NB4 (cell line): ENCODE measurements at regions not wholly inside any gene's neighbourhood (a gene's known extent, or its start where the extent isn't known, plus 50 kb on each side); places are given as distances from the start of the nearest gene placed in this dataset.

Experiments
- DNase-seq: peaks from one replicate; pipeline ENCODE4 v3.0.0; 2010; ENCODE audit warnings: low read depth
- H3K4me3 ChIP-seq: one replicate; pipeline ENCODE4 v1.5.1; 2011; ENCODE audit warnings: mild to moderate bottlenecking, low read depth, low read length, moderate library complexity
- MYC ChIP-seq: IDR thresholded peaks from 2 replicates; pipeline ENCODE4 v1.6.1; 2011; ENCODE audit warnings: low read depth, low read length
- POLR2A ChIP-seq: IDR thresholded peaks from 2 replicates; pipeline ENCODE4 v1.6.1; 2011; ENCODE audit warnings: mild to moderate bottlenecking; ENCODE audit not compliant: insufficient read length; ENCODE audit errors: extremely low read depth
- TF ChIP-seq, protein P1 (sequence below): IDR thresholded peaks from one replicate; pipeline ENCODE4 v1.5.1; 2012; ENCODE audit warnings: low read depth, low read length
- TF ChIP-seq, protein P2 (sequence below): IDR thresholded peaks from 2 replicates; pipeline ENCODE4 v1.6.1; 2011; ENCODE audit warnings: low read depth, low read length

DNA sequence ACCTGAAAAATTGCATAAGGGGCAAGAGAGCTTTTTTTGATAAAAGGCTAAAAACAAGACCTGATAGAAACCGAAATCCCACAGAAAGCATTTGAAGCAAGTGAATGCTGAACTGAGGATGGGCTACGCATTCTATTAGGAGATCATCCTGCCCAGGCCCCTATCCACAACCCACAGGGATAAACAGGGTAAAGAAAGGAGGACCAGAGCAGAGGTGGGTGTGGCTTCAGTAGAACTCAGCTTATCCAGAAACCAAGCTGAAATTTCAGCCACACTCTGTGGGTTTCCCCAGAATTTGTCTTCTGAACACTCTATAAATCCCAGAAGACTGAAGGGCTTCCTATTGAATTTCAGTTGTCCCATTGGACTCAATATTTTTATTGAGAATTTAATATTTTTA lies 195.1 kb downstream of the ETS1 start:
- no peak for DNase-seq
- H3K4me3 ChIP-seq: no peak overlapping the region
- TF ChIP-seq MYC (no peak), POLR2A (no peak)
- TF ChIP-seq, protein P1, sequence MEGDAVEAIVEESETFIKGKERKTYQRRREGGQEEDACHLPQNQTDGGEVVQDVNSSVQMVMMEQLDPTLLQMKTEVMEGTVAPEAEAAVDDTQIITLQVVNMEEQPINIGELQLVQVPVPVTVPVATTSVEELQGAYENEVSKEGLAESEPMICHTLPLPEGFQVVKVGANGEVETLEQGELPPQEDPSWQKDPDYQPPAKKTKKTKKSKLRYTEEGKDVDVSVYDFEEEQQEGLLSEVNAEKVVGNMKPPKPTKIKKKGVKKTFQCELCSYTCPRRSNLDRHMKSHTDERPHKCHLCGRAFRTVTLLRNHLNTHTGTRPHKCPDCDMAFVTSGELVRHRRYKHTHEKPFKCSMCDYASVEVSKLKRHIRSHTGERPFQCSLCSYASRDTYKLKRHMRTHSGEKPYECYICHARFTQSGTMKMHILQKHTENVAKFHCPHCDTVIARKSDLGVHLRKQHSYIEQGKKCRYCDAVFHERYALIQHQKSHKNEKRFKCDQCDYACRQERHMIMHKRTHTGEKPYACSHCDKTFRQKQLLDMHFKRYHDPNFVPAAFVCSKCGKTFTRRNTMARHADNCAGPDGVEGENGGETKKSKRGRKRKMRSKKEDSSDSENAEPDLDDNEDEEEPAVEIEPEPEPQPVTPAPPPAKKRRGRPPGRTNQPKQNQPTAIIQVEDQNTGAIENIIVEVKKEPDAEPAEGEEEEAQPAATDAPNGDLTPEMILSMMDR: no peak
- TF ChIP-seq, protein P2, sequence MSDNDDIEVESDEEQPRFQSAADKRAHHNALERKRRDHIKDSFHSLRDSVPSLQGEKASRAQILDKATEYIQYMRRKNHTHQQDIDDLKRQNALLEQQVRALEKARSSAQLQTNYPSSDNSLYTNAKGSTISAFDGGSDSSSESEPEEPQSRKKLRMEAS: no peak

DNA sequence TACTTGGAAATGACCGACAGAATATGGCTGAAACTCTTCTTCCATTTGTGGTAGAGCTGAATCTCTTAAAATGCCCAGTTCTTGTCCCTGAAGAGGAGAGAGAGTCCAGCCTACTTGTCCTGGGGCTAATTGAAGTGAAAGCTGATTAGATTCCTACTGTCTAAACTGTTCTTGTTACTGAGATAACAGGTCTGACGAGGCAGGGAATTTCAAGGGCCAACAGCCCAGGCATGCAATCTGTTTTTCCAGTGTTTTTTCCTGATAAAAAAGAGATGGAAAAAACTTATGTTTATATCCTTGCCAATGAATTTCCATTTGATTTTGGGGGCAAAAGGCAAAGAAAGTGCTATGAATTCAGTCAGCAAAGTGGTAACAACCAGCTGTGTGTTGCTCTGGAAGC lies 195.5 kb downstream of the ETS1 start:
- no peak for DNase-seq
- no peak overlapping the region for H3K4me3 ChIP-seq
- TF ChIP-seq, protein P1: no peak
- TF ChIP-seq, protein P2: no peak
- no peak for TF ChIP-seq MYC
- no peak for TF ChIP-seq POLR2A

DNA sequence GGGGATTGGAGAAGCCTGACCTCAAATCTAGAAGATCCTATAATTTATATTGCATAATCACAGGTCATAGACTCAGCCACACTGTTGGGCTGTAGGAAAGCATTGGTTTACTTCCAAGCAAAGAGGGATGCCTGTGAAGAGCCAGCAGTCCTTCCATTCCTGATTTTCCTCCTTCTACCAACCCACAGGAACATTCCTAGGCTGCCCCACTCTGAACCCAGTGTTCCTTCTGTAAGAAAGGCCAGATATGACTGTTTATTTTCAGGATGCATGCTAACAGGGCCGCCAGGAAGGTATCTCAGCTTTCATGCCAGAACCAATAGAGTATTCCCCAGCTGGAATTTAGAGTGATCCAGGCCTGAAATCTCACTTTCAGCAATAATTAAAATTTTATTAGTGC lies 197.1 kb downstream of the ETS1 start:
- DNase-seq: no peak

DNA sequence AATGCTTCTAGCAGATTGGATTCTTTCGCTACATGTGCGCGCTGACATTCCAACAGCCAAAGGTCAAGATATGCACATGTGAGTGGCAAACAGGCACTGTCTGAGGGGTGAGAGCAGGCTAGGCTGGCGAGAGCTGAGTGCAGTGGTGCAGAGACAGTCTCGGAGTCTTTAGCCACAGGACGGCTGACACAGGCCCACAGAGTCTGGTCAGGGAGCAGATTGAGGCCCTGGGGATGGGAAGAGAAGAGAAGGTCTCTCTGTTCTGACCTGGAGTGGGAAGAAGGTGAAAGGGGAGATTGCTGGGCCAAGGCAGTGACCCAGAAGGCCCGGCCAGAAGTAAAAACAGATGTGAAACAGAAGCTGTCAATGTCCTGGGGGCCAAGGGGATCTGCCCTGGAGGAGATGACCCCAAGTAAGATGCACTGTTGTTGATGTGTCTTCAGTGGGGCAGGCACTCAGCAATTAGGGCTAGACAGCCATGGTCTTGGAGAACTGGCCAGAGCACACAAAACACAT lies 197.8 kb downstream of the ETS1 start:
- H3K4me3 ChIP-seq: no peak overlapping the region
- no peak for DNase-seq
- TF ChIP-seq, protein P2: no peak
- TF ChIP-seq POLR2A (no peak), MYC (no peak)
- TF ChIP-seq, protein P1: no peak

More for the DNA sequence above, 197.1 kb downstream of the ETS1 start:
- H3K4me3 ChIP-seq: no peak overlapping the region
- TF ChIP-seq, protein P2: no peak
- TF ChIP-seq POLR2A (no peak), MYC (no peak)
- TF ChIP-seq, protein P1: no peak

DNA sequence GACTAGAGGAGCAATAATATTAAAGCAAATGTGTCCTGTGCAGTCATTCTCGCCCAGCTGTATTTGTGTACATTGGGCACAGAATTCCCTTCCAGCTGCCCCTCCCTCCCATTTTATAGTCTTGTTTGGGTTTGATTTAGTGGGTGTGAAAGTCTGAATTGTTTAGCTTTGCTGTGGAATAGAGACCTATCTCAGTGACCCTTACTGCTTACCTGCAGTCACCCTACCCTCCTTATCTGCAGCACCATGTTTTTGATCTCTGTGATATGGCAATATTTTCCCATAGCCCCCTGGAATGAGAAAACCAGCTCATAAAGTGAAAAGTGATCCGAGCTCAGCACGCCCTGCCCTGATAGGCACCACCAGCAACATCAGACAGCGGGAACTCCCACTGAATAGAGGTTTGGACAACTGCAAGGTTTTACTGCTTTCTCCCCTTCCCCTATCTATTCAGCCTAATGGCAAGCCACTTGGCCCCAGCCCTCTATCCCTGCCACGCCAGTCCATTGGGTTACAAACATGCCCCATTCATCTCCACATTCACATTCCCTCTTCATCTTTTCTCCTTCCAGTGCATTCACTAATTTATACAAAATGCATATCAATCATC lies 199.0 kb downstream of the ETS1 start:
- no peak for DNase-seq
- TF ChIP-seq MYC (no peak), POLR2A (no peak)
- TF ChIP-seq, protein P1: no peak
- TF ChIP-seq, protein P2: no peak
- no peak overlapping the region for H3K4me3 ChIP-seq
